ENCODE measurements at regions not wholly inside any gene's neighbourhood (a gene's known extent, or its start where the extent isn't known, plus 50 kb on each side); places are given as distances from the start of the nearest gene placed in this dataset.
A peak's percentile ranks its signal among the peaks of the same experiment; 100 is the strongest.

GRCh38 chr14:41986083-41986645, 379.5 kb downstream of the LRFN5 start:
- no peak overlapping the region for H3K9ac ChIP-seq (ENCODE audit: low read length)
- intact Hi-C loops (cut with micrococcal nuclease), result loop anchor here (1.0 kb wide), 2 partner anchors 29 to 61 kb away; no protein-coding TSS in a partner anchor
- peak overlapping the region; percentile 20; the same call in 1 of the 2 replicates for H3K4me2 ChIP-seq (ENCODE audit: low read length)
- no peak overlapping the region for H3K27ac ChIP-seq (ENCODE audit: low read length)
- DNase-seq (no peak), ATAC-seq (no peak; the same call in 1 of the 2 replicates)
- ChIA-PET POLR2A (ENCODE audit: unreplicated experiment) (no interaction called here), CTCF (no interaction called here)
- no peak overlapping the region for H3K4me3 ChIP-seq (ENCODE audit: low read length)
- TF ChIP-seq CTCF (conservative IDR thresholded peaks at IDR 0.05; ENCODE audit: low read depth, low read length) (no peak), EZH2phosphoT487 (IDR thresholded peaks at IDR 0.05; ENCODE audit: borderline replicate concordance, low read length) (no peak), EZH2 (IDR thresholded peaks at IDR 0.05; ENCODE audit: low read length, unreplicated experiment) (no peak)
- no peaks in the 10 kb centered on the region for H3K79me2 ChIP-seq (ENCODE audit: low read length)
- no peaks in the 10 kb centered on the region for H3K36me3 ChIP-seq (ENCODE audit: low read depth, low read length)
- H3F3A ChIP-seq (ENCODE audit: low read length, unreplicated experiment), result no peaks in the 10 kb centered on the region
- no peaks in the 10 kb centered on the region for H4K20me1 ChIP-seq (ENCODE audit: low read length)
- no TSS peak for BruUV-seq (replicated peaks)
- no peaks in the 10 kb centered on the region for H3K27me3 ChIP-seq (ENCODE audit: low read length)
- H2AFZ ChIP-seq (ENCODE audit: low read length), result no peak overlapping the region
- H3K9me2 ChIP-seq (replicated peaks; ENCODE audit: low read length), result no peaks in the 10 kb centered on the region
- no peaks in the 10 kb centered on the region for H3K9me3 ChIP-seq (ENCODE audit: low read length)
- peaks cover 16% of the 10 kb centered on the region for H3K4me1 ChIP-seq (ENCODE audit: insufficient read depth, low read length)

GRCh38 chr14:41973178-41973577, 366.5 kb downstream of the LRFN5 start:
- H3K9me3 ChIP-seq (ENCODE audit: low read length), result peaks cover 11% of the 10 kb centered on the region; the same call in 1 of the 2 replicates
- H3K4me1 ChIP-seq (ENCODE audit: insufficient read depth, low read length), result no peaks in the 10 kb centered on the region
- ChIA-PET POLR2A (ENCODE audit: unreplicated experiment) (no interaction called here), CTCF (no interaction called here)
- TF ChIP-seq EZH2phosphoT487 (IDR thresholded peaks at IDR 0.05; ENCODE audit: borderline replicate concordance, low read length) (no peak), CTCF (conservative IDR thresholded peaks at IDR 0.05; ENCODE audit: low read depth, low read length) (no peak), EZH2 (IDR thresholded peaks at IDR 0.05; ENCODE audit: low read length, unreplicated experiment) (no peak)
- no TSS peak for BruUV-seq (replicated peaks)
- H3K9ac ChIP-seq (ENCODE audit: low read length), result no peak overlapping the region
- intact Hi-C loops (cut with micrococcal nuclease), result no loop called here
- H3K9me2 ChIP-seq (replicated peaks; ENCODE audit: low read length), result no peaks in the 10 kb centered on the region
- H3F3A ChIP-seq (ENCODE audit: low read length, unreplicated experiment), result no peaks in the 10 kb centered on the region
- H3K36me3 ChIP-seq (ENCODE audit: low read depth, low read length), result no peaks in the 10 kb centered on the region
- H3K79me2 ChIP-seq (ENCODE audit: low read length), result no peaks in the 10 kb centered on the region
- DNase-seq (no peak), ATAC-seq (no peak)
- no peak overlapping the region for H3K27ac ChIP-seq (ENCODE audit: low read length)
- H3K4me3 ChIP-seq (ENCODE audit: low read length), result no peak overlapping the region
- no peak overlapping the region for H2AFZ ChIP-seq (ENCODE audit: low read length)
- H4K20me1 ChIP-seq (ENCODE audit: low read length), result no peaks in the 10 kb centered on the region
- H3K27me3 ChIP-seq (ENCODE audit: low read length), result no peaks in the 10 kb centered on the region
- no peak overlapping the region for H3K4me2 ChIP-seq (ENCODE audit: low read length)

GRCh38 chr14:41972531-41972930, 365.9 kb downstream of the LRFN5 start:
- BruUV-seq (replicated peaks), result no TSS peak
- Histone ChIP-seq H3K4me1 (ENCODE audit: insufficient read depth, low read length) (no peaks in the 10 kb centered on the region), H3K9me2 (replicated peaks; ENCODE audit: low read length) (no peaks in the 10 kb centered on the region), H3K27ac (ENCODE audit: low read length) (no peak overlapping the region), H2AFZ (ENCODE audit: low read length) (no peak overlapping the region), H3K4me3 (ENCODE audit: low read length) (no peak overlapping the region), H3K9ac (ENCODE audit: low read length) (no peak overlapping the region), H3K79me2 (ENCODE audit: low read length) (no peaks in the 10 kb centered on the region), H3K4me2 (ENCODE audit: low read length) (no peak overlapping the region), H3K27me3 (ENCODE audit: low read length) (no peaks in the 10 kb centered on the region), H4K20me1 (ENCODE audit: low read length) (no peaks in the 10 kb centered on the region), H3K36me3 (ENCODE audit: low read depth, low read length) (no peaks in the 10 kb centered on the region), H3F3A (ENCODE audit: low read length, unreplicated experiment) (no peaks in the 10 kb centered on the region), H3K9me3 (ENCODE audit: low read length) (peaks cover 11% of the 10 kb centered on the region; the same call in 1 of the 2 replicates)
- no peak for TF ChIP-seq EZH2phosphoT487 (IDR thresholded peaks at IDR 0.05; ENCODE audit: borderline replicate concordance, low read length)
- no peak for TF ChIP-seq CTCF (conservative IDR thresholded peaks at IDR 0.05; ENCODE audit: low read depth, low read length)
- TF ChIP-seq EZH2 (IDR thresholded peaks at IDR 0.05; ENCODE audit: low read length, unreplicated experiment), result no peak
- ChIA-PET POLR2A (ENCODE audit: unreplicated experiment) (no interaction called here), CTCF (no interaction called here)
- intact Hi-C loops (cut with micrococcal nuclease), result no loop called here
- DNase-seq (no peak), ATAC-seq (no peak)

Measured in PC-3 (cell line).